Activated B cell treated with CpG ODN at 0.5 μM for 24 hours (primary cell): ENCODE measurements at regions not wholly inside any gene's neighbourhood (a gene's known extent, or its start where the extent isn't known, plus 50 kb on each side); places are given as distances from the start of the nearest gene placed in this dataset.
"Not testable (repeated sequence)": the region's sequence is repeated elsewhere in the genome, so short reads cannot be mapped to it uniquely, and the experiment has no call there.

Experiments used
- ATAC-seq: fragments of 200-7000 bp; cut with Tn5 transposase; one replicate; pipeline ENCODE4 v1.10.0; 2021; ENCODE audit warnings: low read depth, mild to moderate bottlenecking, moderate library complexity
- CTCF ChIA-PET: fragments of 350-600 bp; sonication (Branson Sonifier 250); formaldehyde crosslinking; loops from one replicate; lab custom pipeline; 2021; ENCODE audit warnings: antibody characterized with exemption; lab: Charles Lee
- POLR2A ChIA-PET: fragments of 350-600 bp; sonication (Branson Sonifier 250); formaldehyde crosslinking; loops from one replicate; lab custom pipeline; 2021; ENCODE audit warnings: antibody characterized with exemption; lab: Charles Lee
- DNase-seq: peaks from one replicate; pipeline ENCODE4 v3.0.0; 2022
- H3K27ac Mint-ChIP-seq: one replicate; pipeline ENCODE4 v1.8.0; 2020; ENCODE audit warnings: mixed read lengths
- H3K27me3 Mint-ChIP-seq: one replicate; pipeline ENCODE4 v1.8.0; 2021; ENCODE audit warnings: mixed read lengths
- H3K36me3 Mint-ChIP-seq: one replicate; pipeline ENCODE4 v1.8.0; 2021; ENCODE audit warnings: low read depth, mixed read lengths
- H3K4me1 Mint-ChIP-seq: one replicate; pipeline ENCODE4 v1.8.0; 2021; ENCODE audit warnings: mixed read lengths
- H3K4me3 Mint-ChIP-seq: one replicate; pipeline ENCODE4 v1.8.0; 2020; ENCODE audit warnings: mild to moderate bottlenecking, mixed read lengths
- H3K9me3 Mint-ChIP-seq: one replicate; pipeline ENCODE4 v1.8.0; 2020; ENCODE audit warnings: mixed read lengths
- intact Hi-C: fragments of 100-400 bp; cut with micrococcal nuclease; formaldehyde crosslinking; loops from one replicate; pipeline ENCODE4 v1.15.1; 2024
- TF ChIP-seq, protein P1 (sequence below): fragments of 200-600 bp; IDR thresholded peaks from one replicate; pipeline ENCODE4 v1.8.0; 2022; ENCODE audit warnings: antibody characterized with exemption, mild to moderate bottlenecking

- TF ChIP-seq, protein P1, sequence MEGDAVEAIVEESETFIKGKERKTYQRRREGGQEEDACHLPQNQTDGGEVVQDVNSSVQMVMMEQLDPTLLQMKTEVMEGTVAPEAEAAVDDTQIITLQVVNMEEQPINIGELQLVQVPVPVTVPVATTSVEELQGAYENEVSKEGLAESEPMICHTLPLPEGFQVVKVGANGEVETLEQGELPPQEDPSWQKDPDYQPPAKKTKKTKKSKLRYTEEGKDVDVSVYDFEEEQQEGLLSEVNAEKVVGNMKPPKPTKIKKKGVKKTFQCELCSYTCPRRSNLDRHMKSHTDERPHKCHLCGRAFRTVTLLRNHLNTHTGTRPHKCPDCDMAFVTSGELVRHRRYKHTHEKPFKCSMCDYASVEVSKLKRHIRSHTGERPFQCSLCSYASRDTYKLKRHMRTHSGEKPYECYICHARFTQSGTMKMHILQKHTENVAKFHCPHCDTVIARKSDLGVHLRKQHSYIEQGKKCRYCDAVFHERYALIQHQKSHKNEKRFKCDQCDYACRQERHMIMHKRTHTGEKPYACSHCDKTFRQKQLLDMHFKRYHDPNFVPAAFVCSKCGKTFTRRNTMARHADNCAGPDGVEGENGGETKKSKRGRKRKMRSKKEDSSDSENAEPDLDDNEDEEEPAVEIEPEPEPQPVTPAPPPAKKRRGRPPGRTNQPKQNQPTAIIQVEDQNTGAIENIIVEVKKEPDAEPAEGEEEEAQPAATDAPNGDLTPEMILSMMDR: no peak
- Mint-ChIP-seq H3K9me3 (peaks cover 14% of the 10 kb centered on the region), H3K27me3 (no peaks in the 10 kb centered on the region), H3K36me3 (no peaks in the 10 kb centered on the region), H3K4me3 (no peak overlapping the region), H3K4me1 (peaks cover 14% of the 10 kb centered on the region), H3K27ac (no peak overlapping the region)
- CTCF ChIA-PET: no interaction called here
- POLR2A ChIA-PET: interaction anchor here (0.7 kb wide), 1 partner anchor 119 kb away, joined by 3 read pairs; no protein-coding TSS in a partner anchor
- DNase-seq (no peak), ATAC-seq (no peak)
- intact Hi-C loops: no loop called here
Observed at GRCh38 chr3:194893121-194893987, 207.7 kb downstream of the FAM43A start.

DNA sequence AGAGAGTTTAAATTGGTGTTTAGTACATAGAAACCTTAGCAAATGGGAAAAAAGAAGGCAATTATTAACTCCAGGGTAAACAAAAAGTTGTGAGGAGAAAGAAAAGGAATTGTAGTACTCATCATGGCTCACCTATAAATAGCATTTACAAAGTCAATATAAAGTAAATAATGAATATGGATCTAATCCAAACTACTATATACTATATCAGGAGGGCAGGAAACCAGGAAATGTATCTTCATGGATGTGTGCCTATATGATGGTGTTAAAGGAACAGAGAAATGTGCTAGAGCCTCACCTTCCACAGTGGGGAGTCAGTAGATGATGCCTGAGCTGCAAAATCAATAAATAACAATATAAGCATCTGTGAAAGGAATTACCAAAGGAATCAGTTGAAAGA is 208.9 kb downstream of the FAM43A start:
- POLR2A ChIA-PET: no interaction called here
- intact Hi-C loops: no loop called here

GRCh38 chr3:194900854-194901522 is 215.3 kb downstream of the FAM43A start:
- POLR2A ChIA-PET: no interaction called here
- ATAC-seq (no peak), DNase-seq (no peak)
- intact Hi-C loops: no loop called here
- Mint-ChIP-seq H3K4me3 (no peak overlapping the region), H3K4me1 (peaks cover 32% of the 10 kb centered on the region), H3K9me3 (peaks cover 7% of the 10 kb centered on the region), H3K27me3 (no peaks in the 10 kb centered on the region), H3K27ac (no peak overlapping the region), H3K36me3 (peaks cover 4% of the 10 kb centered on the region)
- CTCF ChIA-PET: no interaction called here
- TF ChIP-seq, protein P1: no peak

More for the DNA sequence above, 208.9 kb downstream of the FAM43A start:
- Mint-ChIP-seq H3K4me3 (no peak overlapping the region), H3K36me3 (peaks cover 2% of the 10 kb centered on the region), H3K4me1 (peaks cover 14% of the 10 kb centered on the region), H3K9me3 (peaks cover 15% of the 10 kb centered on the region), H3K27ac (no peak overlapping the region), H3K27me3 (no peaks in the 10 kb centered on the region)
- CTCF ChIA-PET: no interaction called here
- no peak for DNase-seq
- TF ChIP-seq, protein P1: no peak
- no peak for ATAC-seq

DNA sequence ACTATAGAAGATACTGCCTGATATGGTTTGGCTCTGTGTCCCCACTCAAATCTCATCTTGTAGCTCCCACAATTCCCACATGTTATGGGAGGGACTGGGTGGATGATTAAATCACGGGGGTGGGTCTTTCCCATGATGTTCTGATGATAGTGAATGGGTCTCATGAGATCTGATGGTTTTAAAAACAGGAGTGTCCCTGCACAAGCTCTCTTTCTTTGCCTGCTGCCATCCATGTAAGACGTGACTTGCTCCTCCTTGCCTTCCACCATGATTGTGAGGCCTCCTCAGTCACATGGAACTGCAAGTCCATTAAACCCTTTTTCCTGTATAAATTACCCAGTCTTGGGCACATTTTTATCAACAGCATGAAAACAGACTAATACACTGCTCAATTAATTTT is 217.8 kb downstream of the FAM43A start:
- intact Hi-C loops, POLR2A ChIA-PET: not testable (repeated sequence)

DNA sequence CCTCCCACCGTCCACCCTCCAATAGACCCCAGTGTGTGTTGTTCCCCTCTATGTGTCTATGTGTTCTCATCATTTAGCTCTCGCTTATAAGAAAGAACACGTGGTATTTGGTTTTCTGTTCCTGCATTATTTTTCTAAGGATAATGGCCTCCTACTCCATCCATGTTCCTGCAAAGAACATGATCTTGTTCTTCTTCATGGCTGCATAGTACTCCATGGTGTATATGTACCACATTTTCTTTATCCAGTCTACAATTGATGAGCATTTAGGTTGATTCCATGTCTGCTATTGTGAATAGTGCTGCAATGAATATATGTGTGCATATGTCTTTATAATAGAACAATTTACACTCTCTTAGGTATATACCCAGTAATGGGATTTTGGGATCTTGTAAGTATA is 219.3 kb downstream of the FAM43A start:
- peaks cover 25% of the 10 kb centered on the region for H3K4me1 Mint-ChIP-seq
- DNase-seq, POLR2A ChIA-PET, ATAC-seq, H3K9me3 Mint-ChIP-seq, H3K4me3 Mint-ChIP-seq, H3K27me3 Mint-ChIP-seq, CTCF ChIA-PET, H3K36me3 Mint-ChIP-seq, H3K27ac Mint-ChIP-seq, intact Hi-C loops: not testable (repeated sequence)

More for the DNA sequence above, 217.8 kb downstream of the FAM43A start:
- DNase-seq, H3K4me3 Mint-ChIP-seq, H3K27me3 Mint-ChIP-seq, H3K9me3 Mint-ChIP-seq, H3K27ac Mint-ChIP-seq, ATAC-seq, CTCF ChIA-PET, H3K36me3 Mint-ChIP-seq: not testable (repeated sequence)
- H3K4me1 Mint-ChIP-seq: peaks cover 25% of the 10 kb centered on the region

DNA sequence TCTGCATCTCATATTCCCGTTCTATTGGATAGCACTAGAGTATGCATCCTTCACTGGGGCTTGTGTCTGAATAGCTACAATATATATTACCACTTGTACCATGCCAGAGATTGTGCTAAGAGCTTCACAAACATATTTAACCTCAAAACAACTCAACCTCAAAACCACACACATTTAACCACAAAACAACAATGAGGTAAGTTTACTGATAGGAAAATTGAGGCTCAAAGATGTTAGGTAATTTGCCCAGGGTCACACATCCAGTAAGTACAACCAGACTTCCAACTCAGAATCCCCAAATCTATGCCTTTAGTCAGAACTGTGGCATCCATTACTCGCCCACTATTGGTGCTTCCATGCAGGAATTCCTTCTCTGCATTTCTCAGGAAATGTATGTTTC is 220.0 kb downstream of the FAM43A start:
- ATAC-seq (no peak), DNase-seq (no peak)
- Mint-ChIP-seq H3K4me3 (no peak overlapping the region), H3K9me3 (no peaks in the 10 kb centered on the region), H3K27ac (no peak overlapping the region), H3K4me1 (peaks cover 28% of the 10 kb centered on the region), H3K27me3 (no peaks in the 10 kb centered on the region), H3K36me3 (no peaks in the 10 kb centered on the region)
- POLR2A ChIA-PET: no interaction called here
- intact Hi-C loops: no loop called here
- TF ChIP-seq, protein P1: no peak
- CTCF ChIA-PET: no interaction called here
